ENCODE measurements at regions not wholly inside any gene's neighbourhood (a gene's known extent, or its start where the extent isn't known, plus 50 kb on each side); places are given as distances from the start of the nearest gene placed in this dataset.
"Not testable (repeated sequence)": the region's sequence is repeated elsewhere in the genome, so short reads cannot be mapped to it uniquely, and the experiment has no call there.

DNA sequence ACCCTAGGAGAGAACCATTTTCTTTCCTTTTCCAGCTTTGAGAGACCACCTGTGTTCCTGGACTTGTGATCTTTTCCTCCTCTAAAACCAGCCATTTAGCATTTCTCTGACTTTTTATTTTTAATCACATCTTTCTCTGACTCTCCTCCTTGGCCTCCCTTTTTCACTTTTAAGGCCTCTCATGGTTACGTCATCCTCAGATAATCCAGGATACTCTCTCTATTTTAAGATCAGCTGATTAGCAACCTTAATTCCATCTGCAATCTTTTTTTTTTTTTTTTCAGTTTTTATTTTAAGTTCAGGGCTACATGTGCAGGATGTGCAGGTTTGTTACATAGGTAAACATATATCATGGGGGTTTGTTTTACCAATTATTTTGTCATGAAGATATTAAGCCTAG is 54.0 kb downstream of the RFPL4B start:
- no peak for DNase-seq (ENCODE audit: low read depth in 3 of 3, low spot score in 1 of 3)

DNA sequence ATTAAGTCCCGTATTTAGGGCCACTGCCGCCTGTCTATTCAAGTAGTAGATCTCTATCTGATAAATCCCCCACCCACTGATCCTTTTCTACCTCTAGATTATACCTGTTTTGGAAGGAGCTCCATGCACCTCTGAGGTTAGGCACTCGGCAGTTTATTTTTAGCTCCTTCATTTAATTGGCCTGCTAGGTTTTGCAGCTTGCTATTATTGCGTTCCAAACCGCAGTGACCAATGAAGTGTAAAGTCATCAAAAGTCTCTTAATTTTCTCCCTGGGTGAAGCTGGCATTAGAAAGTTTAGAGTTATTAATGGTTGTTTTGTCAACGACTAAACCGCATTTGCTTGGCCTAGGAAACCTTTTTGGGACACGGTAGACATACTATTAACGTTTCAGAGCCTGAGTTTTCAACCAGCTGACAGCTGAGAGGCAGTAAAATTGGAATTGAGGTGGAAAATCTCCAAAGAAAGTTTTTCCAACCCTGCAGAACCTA is 60.0 kb downstream of the RFPL4B start:
- DNase-seq (ENCODE audit: low read depth in 3 of 3, low spot score in 1 of 3), result no peak

DNA sequence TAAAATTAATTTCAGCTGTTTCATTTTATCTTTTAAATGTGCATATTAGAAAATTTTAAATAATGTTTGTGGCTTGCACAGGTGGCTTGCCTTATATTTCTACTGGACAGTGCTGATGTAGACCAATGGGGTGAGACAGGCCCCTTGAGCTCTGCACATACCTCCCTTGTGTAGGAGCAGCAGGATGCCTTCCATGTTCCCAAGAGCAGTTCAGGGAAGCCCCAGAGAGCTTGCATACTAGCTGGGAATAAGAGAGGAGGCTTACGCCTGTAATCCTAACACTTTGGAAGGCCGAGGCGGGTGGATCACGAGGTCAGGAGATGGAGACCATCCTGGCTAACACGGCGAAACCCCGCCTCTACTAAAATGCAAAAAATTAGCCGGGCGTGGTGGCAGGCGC is 61.4 kb downstream of the RFPL4B start:
- DNase-seq (ENCODE audit: low read depth in 3 of 3, low spot score in 1 of 3), result no peak

DNA sequence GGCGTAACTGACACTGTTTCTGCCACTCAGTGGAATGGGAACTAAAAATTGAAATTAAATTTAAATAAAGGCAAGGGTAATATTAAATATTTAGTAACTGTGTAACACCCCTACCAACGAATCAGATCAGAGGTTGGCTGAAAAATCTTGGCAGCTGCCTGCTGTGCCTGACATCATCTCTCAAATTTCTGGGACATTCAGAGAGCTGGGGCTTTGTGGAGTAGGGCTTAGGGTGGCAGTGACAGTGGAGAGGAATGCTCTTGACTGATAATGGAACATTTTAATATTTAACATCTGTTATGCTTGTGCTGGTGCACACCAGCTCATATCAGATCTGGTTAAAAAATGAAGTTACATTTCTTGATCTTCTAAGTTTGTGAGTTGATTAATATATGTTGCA is 62.2 kb downstream of the RFPL4B start:
- no peak for DNase-seq (ENCODE audit: low read depth in 3 of 3, low spot score in 1 of 3)

DNA sequence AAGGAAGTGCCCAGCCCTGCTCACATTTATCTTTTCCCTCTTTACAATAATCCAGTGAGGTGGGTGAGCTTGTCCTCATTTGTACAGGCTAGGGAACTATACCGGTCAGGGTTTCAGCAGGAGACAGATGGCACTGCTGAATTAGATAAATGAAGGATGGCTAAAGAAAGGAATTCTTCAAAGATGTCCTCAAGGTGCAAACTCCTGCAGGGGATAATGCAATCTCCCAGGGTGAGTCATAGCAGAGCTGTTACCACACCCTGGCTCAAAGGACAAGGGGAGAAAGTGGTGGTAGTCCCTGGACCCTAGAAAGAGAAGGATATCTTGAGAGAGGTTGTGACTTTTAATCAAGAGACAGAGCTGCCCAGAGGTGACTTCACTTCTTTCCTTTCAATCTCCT is 66.7 kb downstream of the RFPL4B start:
- DNase-seq (ENCODE audit: low read depth in 3 of 3, low spot score in 1 of 3), result no peak

DNA sequence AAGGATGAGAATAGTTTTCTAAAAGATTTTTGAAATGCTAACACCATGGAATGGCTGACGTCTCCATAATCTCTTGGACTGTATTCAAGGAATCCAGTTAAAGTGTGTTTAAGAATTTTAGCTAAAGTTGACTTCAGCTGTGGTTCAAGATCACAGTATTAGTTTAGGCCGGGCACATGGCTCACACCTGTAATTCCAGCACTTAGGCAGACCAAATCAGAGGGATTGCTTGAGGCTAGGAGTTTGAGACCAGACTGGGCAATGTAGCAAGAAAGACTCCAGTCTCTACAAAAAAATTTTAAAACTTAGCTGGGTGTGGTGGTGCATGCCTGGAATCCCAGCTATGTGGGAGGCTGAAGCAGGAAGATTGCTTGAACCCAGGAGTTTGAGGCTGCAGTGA is 68.2 kb downstream of the RFPL4B start:
- DNase-seq (ENCODE audit: low read depth in 3 of 3, low spot score in 1 of 3), result no peak

DNA sequence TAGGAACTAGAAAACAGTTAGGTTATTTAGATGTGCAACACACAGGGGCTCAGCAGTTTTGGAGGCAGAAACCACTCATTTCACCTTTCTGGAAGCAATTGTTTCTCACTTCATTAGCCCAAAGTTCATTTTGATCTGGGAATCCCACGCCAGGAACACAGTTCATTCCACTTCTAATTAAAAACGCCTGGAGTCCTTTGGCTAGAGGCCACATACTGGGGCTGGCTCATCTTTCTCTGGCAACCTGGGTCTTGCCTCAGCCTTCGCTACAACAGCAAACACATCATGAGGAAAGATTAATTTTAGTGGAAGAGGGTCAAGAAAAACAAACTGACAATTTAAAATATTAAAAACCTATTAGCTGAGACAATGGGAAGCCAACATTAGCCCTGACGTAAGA is 69.7 kb downstream of the RFPL4B start:
- no peak for DNase-seq (ENCODE audit: low read depth in 3 of 3, low spot score in 1 of 3)

DNA sequence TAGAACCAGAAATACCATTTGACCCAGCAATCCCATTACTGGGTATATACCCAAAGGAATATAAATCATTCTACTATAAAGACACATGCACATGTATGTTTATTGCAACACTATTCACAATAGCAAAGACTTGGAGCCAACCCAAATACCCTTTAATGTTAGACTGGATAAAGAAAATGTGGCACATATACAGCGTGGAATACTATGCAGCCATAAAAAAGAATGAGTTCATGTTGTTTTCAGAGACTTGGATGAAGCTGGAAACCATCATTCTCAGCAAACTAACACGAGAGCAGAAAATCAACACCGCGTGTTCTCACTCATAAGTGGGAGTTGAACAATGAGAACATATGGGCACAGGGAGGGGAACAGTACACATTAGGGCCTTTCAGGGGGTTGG is 79.9 kb downstream of the RFPL4B start:
- not testable (repeated sequence) for DNase-seq (ENCODE audit: low read depth in 3 of 3, low spot score in 1 of 3)

DNA sequence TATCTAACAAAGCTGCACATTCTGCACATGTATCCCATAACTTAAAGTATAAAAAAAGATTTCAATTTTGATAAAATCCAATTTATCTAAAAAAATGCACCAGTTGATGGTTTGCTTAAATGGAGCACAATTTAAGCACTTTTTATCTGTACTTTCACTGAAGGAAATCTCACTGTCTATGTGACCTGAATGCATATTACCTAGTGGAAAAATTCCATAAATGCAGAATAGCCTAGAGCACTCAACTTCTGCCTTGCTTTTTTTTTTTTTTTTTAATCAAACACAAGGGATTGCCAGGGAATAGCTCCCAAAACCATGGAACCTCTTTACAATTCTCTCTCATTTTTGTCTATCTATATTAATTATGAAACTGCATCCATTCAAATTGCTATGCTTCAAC is 80.4 kb downstream of the RFPL4B start:
- DNase-seq (ENCODE audit: low read depth in 3 of 3, low spot score in 1 of 3), result no peak

DNA sequence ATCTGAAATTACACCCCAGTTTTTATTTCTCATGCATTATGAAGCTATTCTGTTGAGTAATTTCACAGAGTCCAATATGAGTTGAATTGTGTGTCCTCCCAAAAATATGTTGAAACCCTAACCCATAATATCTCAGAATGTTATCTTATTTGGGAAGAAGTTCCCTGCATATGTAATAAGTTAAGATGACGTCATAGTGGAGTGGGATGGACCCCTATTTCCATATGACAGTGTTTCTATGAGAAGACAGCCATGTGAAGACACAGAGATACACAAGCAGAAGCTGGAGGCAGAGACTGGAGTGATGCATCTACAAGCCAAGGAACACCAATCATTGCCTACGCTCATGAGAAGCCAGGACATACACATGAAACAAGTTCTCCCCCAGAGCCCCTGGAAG is 81.3 kb downstream of the RFPL4B start:
- no peak for DNase-seq (ENCODE audit: low read depth in 3 of 3, low spot score in 1 of 3)

DNA sequence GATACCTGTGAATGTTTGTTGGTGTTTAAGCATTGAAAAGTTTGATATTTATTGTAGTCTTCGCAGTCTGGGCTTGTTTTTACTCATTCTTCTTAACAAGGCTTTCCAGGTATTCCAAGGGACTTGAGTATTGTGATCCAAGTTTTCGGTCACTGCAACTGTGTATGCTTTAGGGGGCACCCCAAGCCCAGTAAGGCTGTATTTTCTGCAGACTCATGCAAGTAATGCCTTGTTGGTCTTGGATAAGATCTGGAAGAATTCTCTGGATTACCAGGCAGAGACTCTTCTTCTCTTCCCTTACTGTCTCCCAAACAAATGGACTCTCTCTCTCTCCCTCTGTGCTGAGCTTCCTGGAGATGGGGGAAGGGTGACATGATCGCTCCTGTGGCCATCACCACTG is 82.1 kb downstream of the RFPL4B start:
- DNase-seq (ENCODE audit: low read depth in 3 of 3, low spot score in 1 of 3), result no peak

DNA sequence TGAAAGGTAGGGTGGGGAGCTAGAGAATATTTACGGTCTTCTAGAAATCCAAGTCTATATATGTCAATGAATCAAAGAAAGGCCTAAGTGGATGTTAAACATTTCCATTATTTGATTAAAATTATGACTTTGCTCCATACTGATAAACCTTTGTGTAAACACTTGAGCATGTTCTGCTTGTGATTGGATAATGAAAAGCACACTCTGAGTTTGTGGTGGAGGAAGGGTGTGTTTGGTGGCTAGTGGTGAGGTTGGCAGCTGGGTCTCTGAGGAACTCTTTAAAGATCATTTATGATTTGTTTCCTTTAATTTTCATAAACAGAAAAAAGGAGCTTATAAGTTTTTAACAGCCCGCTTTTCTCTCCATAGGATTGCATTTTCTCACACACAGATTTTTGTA is 84.7 kb downstream of the RFPL4B start:
- DNase-seq (ENCODE audit: low read depth in 3 of 3, low spot score in 1 of 3), result no peak

DNA sequence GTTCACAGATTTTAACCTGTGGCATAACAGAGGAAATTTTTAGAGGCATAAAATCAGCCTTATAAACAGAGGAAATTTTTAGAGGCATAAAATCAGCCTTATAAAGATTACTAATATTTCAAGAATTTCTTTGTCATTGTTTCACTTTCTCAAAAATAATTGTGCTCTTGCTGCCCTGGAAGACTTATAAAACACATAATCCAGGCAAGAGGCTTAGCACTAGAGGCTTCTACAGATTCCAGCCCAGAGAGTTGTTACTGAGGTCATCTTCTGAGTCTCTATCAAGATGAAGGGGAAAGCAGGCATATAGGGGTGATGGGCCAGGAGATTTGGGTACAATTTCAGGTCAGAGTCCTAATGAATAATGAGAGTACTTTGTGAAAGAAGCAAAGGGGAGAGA is 85.7 kb downstream of the RFPL4B start:
- no peak for DNase-seq (ENCODE audit: low read depth in 3 of 3, low spot score in 1 of 3)

DNA sequence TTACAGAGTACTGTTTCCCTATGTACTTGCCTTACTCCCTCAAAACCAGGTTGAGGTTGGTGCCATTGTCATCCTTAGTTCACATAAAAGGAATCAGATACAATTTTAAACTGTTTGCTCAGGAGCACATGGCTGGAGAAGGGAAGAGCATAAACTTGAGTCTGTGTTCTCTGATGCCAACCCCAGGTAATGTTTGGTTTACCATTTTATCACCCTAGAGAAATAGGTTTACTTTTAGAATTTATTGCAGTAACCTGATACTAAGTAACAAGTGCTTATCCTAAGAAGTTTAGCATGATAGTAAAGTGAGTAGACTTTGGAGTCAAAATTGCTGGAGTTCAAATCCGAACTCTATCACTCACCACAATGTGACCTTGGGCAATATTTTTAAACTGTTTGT is 86.3 kb downstream of the RFPL4B start:
- no peak for DNase-seq (ENCODE audit: low read depth in 3 of 3, low spot score in 1 of 3)

DNA sequence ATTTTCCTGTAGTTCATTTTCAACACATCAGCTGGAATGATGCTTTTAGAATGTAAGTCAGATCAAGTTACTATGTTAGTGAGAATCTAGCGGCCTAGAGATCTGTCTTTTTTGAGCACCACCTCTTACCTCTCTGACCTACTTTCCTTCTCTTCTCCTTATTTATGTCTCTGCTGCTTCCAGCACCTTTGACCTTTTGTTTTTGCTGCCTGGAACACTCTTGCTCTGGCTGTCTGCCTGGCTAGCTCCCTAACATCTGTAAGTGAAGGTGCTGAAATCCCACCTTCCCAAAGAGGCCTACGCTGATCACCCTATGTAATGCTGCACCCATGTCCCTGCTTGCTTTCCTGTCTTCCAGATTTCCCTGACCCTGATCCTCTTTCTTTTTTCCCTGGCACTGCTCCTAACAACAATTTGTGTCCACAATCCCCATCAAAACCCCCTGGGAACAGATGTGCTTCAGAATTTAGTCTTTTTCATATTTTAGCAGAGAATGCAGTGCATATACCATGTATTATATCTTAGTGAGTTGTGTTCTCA is 87.8 kb downstream of the RFPL4B start:
- DNase-seq (ENCODE audit: low read depth in 3 of 3, low spot score in 1 of 3), result no peak

DNA sequence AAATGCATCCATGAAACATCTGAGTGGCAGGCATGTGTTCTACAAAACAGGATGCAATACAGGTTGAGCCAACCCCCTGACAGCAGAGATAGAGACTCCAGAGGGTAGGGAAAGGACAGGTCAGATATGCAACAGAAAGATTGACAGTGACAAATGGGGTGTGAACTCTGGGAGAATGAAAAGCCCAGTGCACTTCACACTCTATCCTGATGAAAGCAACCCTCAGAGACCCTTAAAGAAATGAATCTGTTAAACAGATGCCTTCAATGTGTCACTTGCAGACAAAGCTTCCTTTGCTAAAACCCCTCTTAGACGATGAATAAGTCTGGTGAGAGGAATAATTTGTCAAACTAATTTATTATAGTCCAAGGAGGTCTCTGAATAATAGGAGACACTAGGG is 89.9 kb downstream of the RFPL4B start:
- no peak for DNase-seq (ENCODE audit: low read depth in 3 of 3, low spot score in 1 of 3)

DNA sequence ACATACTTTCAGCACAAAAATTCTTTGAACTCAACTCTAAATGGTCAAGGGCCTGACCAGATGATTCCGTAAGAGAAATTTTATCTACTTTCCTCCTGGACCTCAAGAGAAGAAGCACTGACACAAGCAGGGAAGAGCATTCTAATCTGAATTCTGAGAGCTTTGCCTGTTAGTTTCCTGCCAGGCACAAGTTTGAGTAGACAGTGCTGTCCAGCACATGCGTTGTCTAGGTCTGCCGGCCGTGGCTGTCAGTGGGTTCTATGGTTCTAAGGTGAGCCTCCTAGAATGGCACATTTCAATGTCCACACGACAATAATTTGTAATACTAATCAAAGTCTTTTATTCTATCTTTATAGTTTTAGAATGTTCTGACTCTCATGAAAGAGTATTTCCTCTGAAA is 91.9 kb downstream of the RFPL4B start:
- DNase-seq (ENCODE audit: low read depth in 3 of 3, low spot score in 1 of 3), result no peak

DNA sequence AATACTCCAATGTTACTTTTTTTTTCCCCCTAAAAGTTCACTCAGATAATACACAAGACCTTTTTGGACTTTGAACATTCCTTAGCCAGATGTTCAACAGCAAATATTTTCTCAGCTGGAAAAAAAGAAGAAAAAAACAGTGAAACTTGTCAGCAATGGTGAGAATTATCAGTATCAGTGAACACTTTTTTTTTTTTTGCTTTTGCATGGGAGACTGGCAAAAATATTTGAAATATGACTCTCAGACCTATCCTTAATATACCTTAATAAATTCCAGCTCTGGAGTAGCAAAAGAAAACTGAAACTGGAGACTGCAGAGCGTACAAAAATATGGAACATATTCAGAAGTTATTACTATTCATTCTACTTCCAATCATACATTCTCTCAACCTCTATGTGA is 92.3 kb downstream of the RFPL4B start:
- DNase-seq (ENCODE audit: low read depth in 3 of 3, low spot score in 1 of 3), result no peak

DNA sequence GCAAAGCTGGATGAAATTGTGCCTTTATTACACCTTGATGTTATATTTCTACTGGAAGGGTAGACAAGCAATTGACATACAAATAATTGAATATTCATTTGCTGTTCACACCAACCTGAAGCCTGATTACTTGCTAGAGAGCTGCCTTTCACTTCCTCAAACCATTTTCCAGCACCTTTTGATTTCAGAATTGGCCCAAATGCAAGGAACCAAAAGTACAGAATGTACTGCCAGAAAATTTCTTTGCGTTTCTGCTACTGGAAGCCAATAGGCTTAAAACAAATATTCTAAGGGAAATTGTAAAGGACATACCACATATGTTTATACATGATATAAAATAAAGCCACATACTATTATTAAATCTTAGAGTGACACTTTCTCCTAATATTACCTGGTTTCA is 94.5 kb downstream of the RFPL4B start:
- no peak for DNase-seq (ENCODE audit: low read depth in 3 of 3, low spot score in 1 of 3)

DNA sequence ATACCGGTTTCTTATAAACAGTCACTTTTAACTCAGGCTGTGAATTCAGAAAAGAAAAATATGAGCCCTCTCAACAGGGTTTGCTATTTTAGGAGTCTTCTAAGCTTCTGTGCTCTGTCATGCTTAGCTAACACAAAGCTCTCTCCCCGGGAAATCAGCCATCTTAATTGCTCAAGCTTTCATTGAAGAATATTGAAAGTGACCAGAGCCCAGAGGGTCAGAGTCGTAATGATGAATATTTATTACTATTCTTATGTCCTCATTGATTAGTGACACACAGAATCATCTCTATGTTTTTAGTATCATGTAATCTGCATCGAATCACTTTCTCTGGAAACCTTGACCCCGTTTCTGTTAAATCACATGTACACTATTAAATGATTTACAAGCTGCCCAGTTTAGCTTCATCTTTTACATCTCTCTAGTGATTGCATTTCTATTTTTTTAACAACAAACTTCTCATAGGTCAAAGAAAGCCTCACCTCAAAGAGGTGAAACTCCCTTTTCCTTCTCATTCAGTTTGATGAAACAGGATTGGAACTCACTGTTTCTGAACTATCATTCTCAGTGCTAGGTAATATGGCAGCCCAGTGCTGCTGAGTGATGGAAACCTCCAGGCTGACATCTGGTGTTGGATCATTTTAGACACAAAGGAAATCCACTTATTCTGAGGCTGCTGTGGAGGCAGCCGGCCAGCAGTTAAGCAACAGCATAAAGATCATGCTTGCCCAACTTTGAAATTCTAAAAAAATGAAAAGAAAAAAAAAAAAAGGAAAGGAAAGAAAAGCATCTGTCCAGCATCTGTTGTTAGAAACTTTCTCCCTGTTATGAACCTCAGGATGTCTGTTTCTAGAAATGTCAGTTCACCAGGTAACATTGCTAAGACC is 96.3 kb downstream of the RFPL4B start:
- DNase-seq (ENCODE audit: low read depth in 3 of 3, low spot score in 1 of 3), result no peak

DNA sequence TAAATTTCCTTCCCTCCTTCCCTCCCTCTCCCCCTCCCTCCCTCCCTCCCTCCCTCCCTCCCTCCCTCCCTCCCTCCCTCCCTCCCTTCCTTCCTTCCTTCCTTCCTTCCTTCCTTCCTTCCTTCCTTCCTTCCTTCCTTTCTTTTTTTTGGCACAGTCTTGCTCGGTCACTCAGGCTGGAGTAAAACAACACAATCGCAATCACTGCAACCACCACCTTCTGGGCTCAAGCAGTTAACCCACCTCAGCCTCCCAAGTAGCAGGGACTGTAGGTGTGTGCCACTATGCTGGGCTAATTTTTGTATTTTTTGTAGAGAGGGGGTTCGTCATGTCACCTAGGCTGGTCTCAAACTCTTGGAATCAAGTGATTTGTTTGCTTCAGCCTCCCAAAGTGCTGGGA is 101.7 kb downstream of the RFPL4B start:
- not testable (repeated sequence) for DNase-seq (ENCODE audit: low read depth in 3 of 3, low spot score in 1 of 3)

DNA sequence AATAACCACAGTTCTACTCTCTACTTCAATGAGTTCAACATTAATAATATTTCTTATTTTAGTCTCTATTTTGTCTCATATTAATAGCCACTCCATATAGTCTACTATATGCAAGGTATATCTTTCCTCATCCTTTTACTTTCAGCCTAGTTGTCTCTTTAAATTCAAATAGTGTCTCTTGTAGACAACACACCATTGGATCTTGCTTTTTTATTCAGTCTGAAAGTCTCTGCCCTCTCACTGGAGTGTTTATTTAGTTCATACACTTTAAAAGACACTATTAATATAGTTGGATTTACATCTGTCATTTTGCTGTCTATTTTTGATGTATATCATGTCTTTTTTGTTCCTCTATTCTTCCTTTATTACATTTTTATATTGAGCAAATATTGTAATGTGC is 103.5 kb downstream of the RFPL4B start:
- no peak for DNase-seq (ENCODE audit: low read depth in 3 of 3, low spot score in 1 of 3)

DNA sequence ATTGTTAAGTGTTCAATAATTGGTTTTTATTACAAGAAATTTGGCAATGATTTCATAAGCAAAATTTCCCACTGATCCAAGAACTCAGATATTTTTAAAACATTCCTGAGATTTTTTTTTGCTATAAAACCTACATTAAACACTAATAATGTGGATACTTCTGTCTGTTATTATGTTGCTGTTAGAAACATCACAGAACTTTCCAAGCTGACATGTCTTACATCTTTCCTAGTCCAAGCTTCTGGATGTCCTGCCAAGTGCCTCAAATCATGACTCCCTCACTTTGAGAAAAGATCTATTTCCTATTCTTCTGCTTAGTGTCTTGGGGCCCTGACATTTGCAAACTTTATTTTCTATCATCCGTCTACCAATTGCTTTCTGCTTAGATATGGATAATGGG is 110.8 kb downstream of the RFPL4B start:
- no peak for DNase-seq (ENCODE audit: low read depth in 3 of 3, low spot score in 1 of 3)
